ENCODE measurements at regions not wholly inside any gene's neighbourhood (a gene's known extent, or its start where the extent isn't known, plus 50 kb on each side); places are given as distances from the start of the nearest gene placed in this dataset.

DNA sequence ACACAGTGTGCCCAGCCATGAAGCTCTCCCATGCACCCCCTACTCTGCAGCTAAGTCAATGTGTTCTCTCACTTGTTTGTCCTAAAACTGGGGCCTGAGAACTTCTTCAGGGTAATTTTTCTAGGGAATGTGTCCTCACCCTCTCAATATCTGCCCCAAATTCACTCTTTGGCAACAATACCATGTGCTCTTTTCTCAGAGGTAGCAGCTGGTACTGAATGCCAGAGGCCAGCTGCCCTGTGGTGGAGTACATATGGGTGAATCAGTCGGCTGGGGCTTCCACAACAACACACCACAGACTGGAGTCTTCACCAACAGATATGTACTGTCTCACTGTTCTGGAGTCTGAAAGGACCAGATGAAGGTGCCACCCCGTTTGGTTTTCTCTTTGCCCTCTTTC, 97.7 kb upstream of the TOP3B start:
- no peaks in the 10 kb centered on the region for H3K9me3 Mint-ChIP-seq

GRCh38 chr22:22079404-22080148, 97.0 kb upstream of the TOP3B start:
- Mint-ChIP-seq H3K4me3 (no peak overlapping the region), H3K27me3 (peaks cover 66% of the 10 kb centered on the region), H3K36me3 (ENCODE audit: low read depth) (no peaks in the 10 kb centered on the region), H3K4me1 (ENCODE audit: low read depth) (no peaks in the 10 kb centered on the region), H3K27ac (no peak overlapping the region), H3K9me3 (no peaks in the 10 kb centered on the region)
- Histone ChIP-seq H3K27ac (ENCODE audit: low read depth in 1 of 2, low read length in 2 of 2) (no peak overlapping the region), H3K36me3 (ENCODE audit: insufficient read depth, low read length) (no peaks in the 10 kb centered on the region), H3K9me3 (ENCODE audit: control insufficient read depth in 1 of 2, insufficient read depth in 1 of 2, low read length in 2 of 2) (no peaks in the 10 kb centered on the region), H3K27me3 (ENCODE audit: control insufficient read depth in 1 of 2, insufficient read depth in 2 of 2, low read length in 2 of 2) (peaks cover 0 to 18% of the 10 kb centered on the region in 2 experiments), H3K4me1 (ENCODE audit: insufficient read depth, low read length) (no peaks in the 10 kb centered on the region), H3K4me3 (ENCODE audit: low read length) (no peak overlapping the region)
- CTCF ChIA-PET, result no interaction called here
- intact Hi-C loops (cut with DNase I, micrococcal nuclease), result no loop called here
- POLR2A ChIA-PET, result no interaction called here
- no peak for TF ChIP-seq CTCF (IDR thresholded peaks at IDR 0.05)
- DNase-seq (no peak), ATAC-seq (ENCODE audit: poor library complexity) (no peak)

More for the DNA sequence above, 97.7 kb upstream of the TOP3B start:
- ChIA-PET CTCF (no interaction called here), POLR2A (no interaction called here)
- intact Hi-C loops (cut with DNase I, micrococcal nuclease), result no loop called here
- Histone ChIP-seq H3K36me3 (ENCODE audit: insufficient read depth, low read length) (no peaks in the 10 kb centered on the region), H3K4me3 (ENCODE audit: low read length) (no peak overlapping the region), H3K27me3 (ENCODE audit: control insufficient read depth in 1 of 2, insufficient read depth in 2 of 2, low read length in 2 of 2) (peaks cover 0 to 15% of the 10 kb centered on the region in 2 experiments), H3K4me1 (ENCODE audit: insufficient read depth, low read length) (no peaks in the 10 kb centered on the region), H3K27ac (ENCODE audit: low read depth in 1 of 2, low read length in 2 of 2) (no peak overlapping the region), H3K9me3 (ENCODE audit: control insufficient read depth in 1 of 2, insufficient read depth in 1 of 2, low read length in 2 of 2) (no peaks in the 10 kb centered on the region)
- H3K27me3 Mint-ChIP-seq, result peaks cover 64% of the 10 kb centered on the region
- no peak for TF ChIP-seq CTCF (IDR thresholded peaks at IDR 0.05)
- ATAC-seq (ENCODE audit: poor library complexity) (no peak), DNase-seq (no peak)
- H3K36me3 Mint-ChIP-seq (ENCODE audit: low read depth), result no peaks in the 10 kb centered on the region
- no peak overlapping the region for H3K27ac Mint-ChIP-seq
- no peaks in the 10 kb centered on the region for H3K4me1 Mint-ChIP-seq (ENCODE audit: low read depth)
- no peak overlapping the region for H3K4me3 Mint-ChIP-seq

DNA sequence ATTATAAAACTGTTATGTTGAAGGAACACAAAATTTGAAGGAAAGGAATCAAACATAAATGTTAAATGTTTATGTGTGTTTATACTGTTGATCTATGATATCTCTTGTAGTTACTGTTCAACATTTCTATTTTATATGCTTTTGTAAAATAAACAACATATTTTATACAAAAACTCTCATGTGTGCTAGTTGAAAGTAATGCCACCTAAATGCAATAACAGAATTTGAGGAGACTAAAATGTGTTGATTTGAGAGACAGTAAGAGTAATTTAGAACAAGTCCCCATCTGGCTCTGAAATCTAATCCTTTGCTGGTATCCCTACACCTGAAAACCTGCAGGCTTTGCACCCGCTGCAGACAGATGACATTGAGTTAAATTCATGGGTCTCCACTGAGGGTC, 95.7 kb upstream of the TOP3B start:
- Mint-ChIP-seq H3K27ac (no peak overlapping the region), H3K27me3 (peaks cover 67% of the 10 kb centered on the region), H3K4me1 (ENCODE audit: low read depth) (no peaks in the 10 kb centered on the region), H3K4me3 (no peak overlapping the region), H3K36me3 (ENCODE audit: low read depth) (no peaks in the 10 kb centered on the region), H3K9me3 (no peaks in the 10 kb centered on the region)
- ChIA-PET CTCF (no interaction called here), POLR2A (no interaction called here)
- Histone ChIP-seq H3K4me3 (ENCODE audit: low read length) (no peak overlapping the region), H3K27ac (ENCODE audit: low read depth in 1 of 2, low read length in 2 of 2) (no peak overlapping the region), H3K36me3 (ENCODE audit: insufficient read depth, low read length) (no peaks in the 10 kb centered on the region), H3K9me3 (ENCODE audit: control insufficient read depth in 1 of 2, insufficient read depth in 1 of 2, low read length in 2 of 2) (no peaks in the 10 kb centered on the region), H3K4me1 (ENCODE audit: insufficient read depth, low read length) (no peaks in the 10 kb centered on the region), H3K27me3 (ENCODE audit: control insufficient read depth in 1 of 2, insufficient read depth in 2 of 2, low read length in 2 of 2) (peaks cover 0 to 18% of the 10 kb centered on the region in 2 experiments)
- TF ChIP-seq CTCF (IDR thresholded peaks at IDR 0.05), result no peak
- intact Hi-C loops (cut with DNase I, micrococcal nuclease), result no loop called here
- ATAC-seq (ENCODE audit: poor library complexity) (no peak), DNase-seq (no peak)

All from CD4-positive, alpha-beta T cell (primary cell).